ENCODE measurements at regions not wholly inside any gene's neighbourhood (a gene's known extent, or its start where the extent isn't known, plus 50 kb on each side); places are given as distances from the start of the nearest gene placed in this dataset.

GRCh38 chr20:5395932-5396727 is 79.4 kb upstream of the PROKR2 start:
- TF ChIP-seq CTCF (conservative IDR thresholded peaks at IDR 0.05) (no peak), ZFX (IDR thresholded peaks at IDR 0.05) (no peak)

All from C4-2B (cell line).